GM19438 (cell line): ENCODE measurements at regions not wholly inside any gene's neighbourhood (a gene's known extent, or its start where the extent isn't known, plus 50 kb on each side); places are given as distances from the start of the nearest gene placed in this dataset.

ENCODE experiments used
- ATAC-seq: cut with Tn5 transposase; IDR thresholded peaks from one replicate; pipeline ENCODE4 v1.9.1; 2021; ENCODE audit warnings: low read depth; ENCODE audit not compliant: unreplicated experiment

GRCh38 chr6:170179616-170180324, 111.1 kb downstream of the DLL1 start:
- no peak for ATAC-seq

- no peak for ATAC-seq
Measured at GRCh38 chr6:170178561-170179477, 112.1 kb downstream of the DLL1 start.

GRCh38 chr6:170177772-170178560, 112.9 kb downstream of the DLL1 start:
- ATAC-seq, result no peak

GRCh38 chr6:170176898-170177771, 113.7 kb downstream of the DLL1 start:
- ATAC-seq, result no peak

GRCh38 chr6:170176136-170176897, 114.6 kb downstream of the DLL1 start:
- ATAC-seq, result no peak

- no peak for ATAC-seq
Measured at GRCh38 chr6:170175644-170176135, 115.2 kb downstream of the DLL1 start.

- ATAC-seq, result no peak
Measured at GRCh38 chr6:170174771-170175643, 115.9 kb downstream of the DLL1 start.

- no peak for ATAC-seq
Measured at GRCh38 chr6:170174124-170174770, 116.6 kb downstream of the DLL1 start.

GRCh38 chr6:170173335-170173881, 117.5 kb downstream of the DLL1 start:
- no peak for ATAC-seq

GRCh38 chr6:170172825-170173256, 118.0 kb downstream of the DLL1 start:
- ATAC-seq, result no peak

GRCh38 chr6:170172392-170172791, 118.5 kb downstream of the DLL1 start:
- ATAC-seq, result no peak

- no peak for ATAC-seq
Measured at GRCh38 chr6:170167657-170168159, 123.2 kb downstream of the DLL1 start.

- ATAC-seq, result no peak
Measured at GRCh38 chr6:170166511-170167122, 124.3 kb downstream of the DLL1 start.

GRCh38 chr6:170165471-170166117, 125.3 kb downstream of the DLL1 start:
- no peak for ATAC-seq

GRCh38 chr6:170165085-170165470, 125.8 kb downstream of the DLL1 start:
- ATAC-seq, result no peak

- ATAC-seq, result no peak
Measured at GRCh38 chr6:170164271-170164900, 126.5 kb downstream of the DLL1 start.
